ENCODE measurements at regions not wholly inside any gene's neighbourhood (a gene's known extent, or its start where the extent isn't known, plus 50 kb on each side); places are given as distances from the start of the nearest gene placed in this dataset.

GRCh38 chr14:38083039-38083438 is 124.7 kb upstream of the SSTR1 start:
- H3K9ac ChIP-seq (replicated peaks; ENCODE audit: extremely low read depth, insufficient read depth, low read length) = no peak overlapping the region
- no peak overlapping the region for H3K27ac ChIP-seq (ENCODE audit: insufficient read depth, low read depth, low read length)
- no peak for TF ChIP-seq POLR2AphosphoS5 (IDR thresholded peaks at IDR 0.05; ENCODE audit: insufficient read depth, low read depth, low read length)
- no peak for TF ChIP-seq MYC (IDR thresholded peaks at IDR 0.05; ENCODE audit: low read depth, low read length)
- no peak for TF ChIP-seq POLR2A (IDR thresholded peaks at IDR 0.05; ENCODE audit: low read depth, low read length)
- no peak for TF ChIP-seq EZH2 (IDR thresholded peaks at IDR 0.05; ENCODE audit: borderline replicate concordance, low read depth, low read length, severe bottlenecking)
- no peak for TF ChIP-seq FOS (IDR thresholded peaks at IDR 0.05; ENCODE audit: borderline replicate concordance, insufficient read depth, low read length)
- no peak for TF ChIP-seq GATA2 (IDR thresholded peaks at IDR 0.05; ENCODE audit: insufficient read depth, insufficient read length, low read depth, low read length)
- no peak for TF ChIP-seq JUN (IDR thresholded peaks at IDR 0.05; ENCODE audit: borderline replicate concordance, insufficient read depth, insufficient read length, low read depth)
- TF ChIP-seq MAX (IDR thresholded peaks at IDR 0.05; ENCODE audit: insufficient read depth, insufficient read length) = no peak
- TF ChIP-seq CTCF (IDR thresholded peaks at IDR 0.05; ENCODE audit: extremely low read depth in 1 of 2, insufficient read depth in 1 of 2, low read depth in 1 of 2, low read length in 2 of 2) = no peak
- CTCF ChIA-PET = no interaction called here
- H4K20me1 ChIP-seq (replicated peaks; ENCODE audit: control insufficient read depth, extremely low read depth, insufficient read depth, low read length) = no peaks in the 10 kb centered on the region
- H3K79me2 ChIP-seq (ENCODE audit: control insufficient read depth, insufficient read depth, low read length) = no peaks in the 10 kb centered on the region
- H3K9me3 ChIP-seq (replicated peaks; ENCODE audit: control insufficient read depth, insufficient read depth, low read length) = no peaks in the 10 kb centered on the region
- H3K9me1 ChIP-seq (replicated peaks; ENCODE audit: control insufficient read depth, extremely low read depth, insufficient read depth, low read length) = no peaks in the 10 kb centered on the region
- FAIRE-seq = no peak
- intact Hi-C loops (cut with micrococcal nuclease) = no loop called here
- H3K27me3 ChIP-seq (ENCODE audit: control insufficient read depth in 2 of 2, insufficient read depth in 2 of 2, low read length in 2 of 2) = no peaks in the 10 kb centered on the region
- H3K4me1 ChIP-seq (ENCODE audit: control insufficient read depth, extremely low read depth, insufficient read depth, low read length) = no peaks in the 10 kb centered on the region
- no peak overlapping the region for H3K4me3 ChIP-seq (replicated peaks in 1 of 3; ENCODE audit: insufficient read depth in 1 of 3, low read depth in 1 of 3, low read length in 3 of 3)
- H2AFZ ChIP-seq (ENCODE audit: low read depth, low read length) = no peak overlapping the region
- POLR2A ChIA-PET = no interaction called here
- DNase-seq (ENCODE audit: low read depth, low spot score) = no peak
- no peak overlapping the region for H3K4me2 ChIP-seq (ENCODE audit: insufficient read depth, low read length)
- dilution Hi-C loops (cut with MboI; ENCODE audit: extremely low pct_ligation_motif_present, low sequenced_read_pairs) = no loop called here
- BruUV-seq (replicated peaks) = no TSS peak
- no peaks in the 10 kb centered on the region for H3K36me3 ChIP-seq (ENCODE audit: control insufficient read depth in 2 of 2, extremely low read depth in 1 of 2, insufficient read depth in 2 of 2, low read length in 2 of 2)
